H1 (cell line): ENCODE measurements at regions not wholly inside any gene's neighbourhood (a gene's known extent, or its start where the extent isn't known, plus 50 kb on each side); places are given as distances from the start of the nearest gene placed in this dataset.

ENCODE experiments used
- CTCF ChIA-PET: fragments of 300-600 bp; sonication (Branson Sonifier 250); formaldehyde crosslinking; loops from one replicate; lab custom pipeline; 2021; ENCODE audit not compliant: partially characterized antibody; lab: Charles Lee
- POLR2A ChIA-PET: fragments of 300-600 bp; sonication (Branson Sonifier 250); formaldehyde crosslinking; loops from one replicate; lab custom pipeline; 2021; ENCODE audit warnings: inconsistent platforms; ENCODE audit not compliant: partially characterized antibody; lab: Charles Lee
- DNase-seq, 2 experiments: peaks; one replicate each; pipeline versions ENCODE4 v3.0.0 to v3.0.0-alpha.2; 2010 to 2022; ENCODE audit warnings: low spot score in 2 of 2, low read depth in 1 of 2, mixed read lengths in 1 of 2
- FAIRE-seq: peaks from 2 replicates; lab custom pipeline; 2011; peaks lifted over from hg19 to GRCh38; lab: Jason Lieb, UNC
- H2AFZ ChIP-seq: 2 replicates; pipeline ENCODE4 v1.8.1; 2012; ENCODE audit warnings: low read length, inconsistent platforms
- H2AK5ac ChIP-seq: 2 replicates; pipeline ENCODE4 v1.6.1; 2013; ENCODE audit warnings: low read depth, low read length
- H2BK120ac ChIP-seq: replicated peaks from 2 replicates; pipeline ENCODE3; 2013; ENCODE audit warnings: low read depth, low read length, inconsistent platforms
- H2BK12ac ChIP-seq: 2 replicates; pipeline ENCODE4 v1.6.1; 2013; ENCODE audit warnings: low read depth, low read length
- H2BK15ac ChIP-seq: 2 replicates; pipeline ENCODE4 v1.6.1; 2013; ENCODE audit warnings: low read length
- H2BK20ac ChIP-seq: 2 replicates; pipeline ENCODE4 v1.6.1; 2013; ENCODE audit warnings: low read length
- H2BK5ac ChIP-seq: 2 replicates; pipeline ENCODE4 v1.6.1; 2013; ENCODE audit warnings: low read depth, low read length
- H3K14ac ChIP-seq: 2 replicates; pipeline ENCODE4 v1.6.1; 2013; ENCODE audit warnings: inconsistent platforms; ENCODE audit not compliant: insufficient read length
- H3K18ac ChIP-seq: 2 replicates; pipeline ENCODE4 v1.6.1; 2013; ENCODE audit warnings: low read length; ENCODE audit errors: extremely low read depth
- H3K23ac ChIP-seq: 2 replicates; pipeline ENCODE4 v1.6.1; 2013; ENCODE audit warnings: inconsistent platforms; ENCODE audit not compliant: insufficient read length
- H3K23me2 ChIP-seq: 2 replicates; pipeline ENCODE4 v1.6.1; 2013; ENCODE audit warnings: low read depth, low read length
- H3K27ac ChIP-seq: 2 replicates; pipeline ENCODE4 v1.6.1; 2011; ENCODE audit warnings: low read depth, low read length, inconsistent platforms
- H3K27me3 ChIP-seq, 4 experiments: replicated peaks in 1 of 4; 1 replicate in 1 of 4; 2 replicates in 3 of 4; pipeline versions ENCODE4 v1.6.1 to v1.8.1; 2011 to 2013; ENCODE audit warnings: low read length in 3 of 4, mild to moderate bottlenecking in 3 of 4, inconsistent platforms in 2 of 4, mixed read lengths in 2 of 4, moderate library complexity in 1 of 4; ENCODE audit not compliant: control insufficient read depth in 3 of 4, insufficient read depth in 3 of 4; ENCODE audit errors: extremely low read depth in 1 of 4
- H3K36me3 ChIP-seq, 4 experiments: 2 replicates each; pipeline versions ENCODE4 v1.6.1 to v1.8.1; 2011 to 2013; ENCODE audit warnings: mild to moderate bottlenecking in 4 of 4, low read length in 3 of 4, moderate library complexity in 2 of 4, control low read depth in 1 of 4, inconsistent platforms in 1 of 4; ENCODE audit not compliant: insufficient read depth in 4 of 4, control insufficient read depth in 2 of 4
- H3K4ac ChIP-seq: replicated peaks from 2 replicates; pipeline ENCODE3; 2013; ENCODE audit warnings: low read length, low read depth, mixed read lengths, inconsistent platforms; ENCODE audit not compliant: insufficient read length
- H3K4me1 ChIP-seq, 4 experiments: replicated peaks in 1 of 4; 1 replicate in 1 of 4; 2 replicates in 3 of 4; pipeline versions ENCODE4 v1.6.1 to v1.8.1; 2011 to 2013; ENCODE audit warnings: low read length in 3 of 4, inconsistent platforms in 2 of 4, mixed read lengths in 1 of 4; ENCODE audit not compliant: insufficient read depth in 4 of 4, control insufficient read depth in 3 of 4
- H3K4me2 ChIP-seq, 2 experiments: 2 replicates each; pipeline versions ENCODE4 v1.6.1 to v1.8.1; 2011 to 2013; ENCODE audit warnings: low read depth in 2 of 2, low read length in 2 of 2, control low read depth in 1 of 2, inconsistent platforms in 1 of 2, mild to moderate bottlenecking in 1 of 2; ENCODE audit not compliant: insufficient read depth in 1 of 2
- H3K4me3 ChIP-seq, 4 experiments: fragments of 200-600, 300-600 bp in 1 of 4; sonication (generic), shearing (Covaris generic), sonication (Bioruptor Twin) in 1 of 4; 2 replicates each; pipeline versions ENCODE4 v1.5.1 to v1.8.1; 2011 to 2016; ENCODE audit warnings: low read length in 4 of 4, low read depth in 3 of 4, control low read depth in 2 of 4, inconsistent platforms in 2 of 4, mild to moderate bottlenecking in 2 of 4, mixed read lengths in 1 of 4, moderate library complexity in 1 of 4; ENCODE audit not compliant: insufficient read depth in 2 of 4; ENCODE audit errors: extremely low read depth in 1 of 4
- H3K56ac ChIP-seq: replicated peaks from 2 replicates; pipeline ENCODE3; 2013; ENCODE audit warnings: low read depth, mild to moderate bottlenecking, mixed read lengths, low read length, inconsistent platforms; ENCODE audit not compliant: insufficient read length
- H3K79me1 ChIP-seq: 2 replicates; pipeline ENCODE4 v1.6.1; 2013; ENCODE audit warnings: low read depth, low read length, control low read depth
- H3K79me2 ChIP-seq, 2 experiments: 2 replicates each; pipeline versions ENCODE4 v1.6.1 to v1.8.1; 2012 to 2013; ENCODE audit warnings: low read length in 2 of 2, mild to moderate bottlenecking in 2 of 2, inconsistent platforms in 1 of 2; ENCODE audit not compliant: insufficient read depth in 2 of 2, control insufficient read depth in 1 of 2
- H3K9ac ChIP-seq, 4 experiments: replicated peaks in 1 of 4; 1 replicate in 1 of 4; 2 replicates in 3 of 4; pipeline versions ENCODE4 v1.6.1 to v1.8.1; 2011 to 2013; ENCODE audit warnings: low read depth in 3 of 4, low read length in 3 of 4, control low read depth in 2 of 4, mild to moderate bottlenecking in 2 of 4, moderate library complexity in 2 of 4, inconsistent platforms in 1 of 4; ENCODE audit errors: extremely low read depth in 1 of 4
- H3K9me3 ChIP-seq, 2 experiments: 2 replicates each; pipeline versions ENCODE4 v1.6.1 to v1.8.1; 2012 to 2013; ENCODE audit warnings: mild to moderate bottlenecking in 2 of 2, moderate library complexity in 2 of 2, control low read depth in 1 of 2, inconsistent platforms in 1 of 2, low read depth in 1 of 2, low read length in 1 of 2, mixed read lengths in 1 of 2; ENCODE audit not compliant: insufficient read depth in 2 of 2
- H4K20me1 ChIP-seq, 2 experiments: replicated peaks in 1 of 2; 2 replicates each; pipeline versions ENCODE3 to v1.8.1; 2011 to 2013; ENCODE audit warnings: inconsistent platforms in 2 of 2, low read length in 2 of 2, mild to moderate bottlenecking in 1 of 2; ENCODE audit not compliant: insufficient read depth in 2 of 2, control insufficient read depth in 1 of 2
- H4K5ac ChIP-seq: 2 replicates; pipeline ENCODE4 v1.6.1; 2013; ENCODE audit warnings: low read length, low read depth, mixed read lengths, inconsistent platforms; ENCODE audit not compliant: insufficient read length
- H4K8ac ChIP-seq: 2 replicates; pipeline ENCODE4 v1.8.0; 2013; ENCODE audit warnings: mild to moderate bottlenecking, moderate library complexity, low read length, inconsistent platforms; ENCODE audit not compliant: insufficient read depth; ENCODE audit errors: extremely low read depth
- H4K91ac ChIP-seq: replicated peaks from 2 replicates; pipeline ENCODE3; 2013; ENCODE audit warnings: low read length, mixed read lengths, inconsistent platforms; ENCODE audit not compliant: insufficient read length
- BACH1 ChIP-seq: IDR thresholded peaks from 2 replicates; pipeline ENCODE4 v1.6.1; 2012; ENCODE audit warnings: low read length, improper control_type of control experiment
- CHD1 ChIP-seq: IDR thresholded peaks from 2 replicates; pipeline ENCODE4 v1.6.1; 2012; ENCODE audit warnings: low read depth, low read length, improper control_type of control experiment
- GABPA ChIP-seq: IDR thresholded peaks from 2 replicates; pipeline ENCODE4 v1.6.1; 2011; ENCODE audit warnings: mild to moderate bottlenecking, low read length, moderate library complexity, borderline replicate concordance; ENCODE audit not compliant: insufficient read depth
- SIRT6 ChIP-seq: IDR thresholded peaks from one replicate; pipeline ENCODE4 v1.7.1; 2012; ENCODE audit warnings: low read length, inconsistent platforms
- TBP ChIP-seq: IDR thresholded peaks from 2 replicates; pipeline ENCODE4 v1.6.1; 2011; ENCODE audit warnings: low read depth, low read length, improper control_type of control experiment
- WGBS, 2 experiments: shearing (Covaris generic) in 1 of 2; methylation state at CpG; one replicate each; pipeline versions ENCODE4 v1.1.6 to v1.1.7; 2013 to 2015; ENCODE audit warnings: low lambda C conversion rate in 2 of 2, mixed read lengths in 2 of 2, inconsistent platforms in 1 of 2, low coverage in 1 of 2, missing lambda C conversion rate in 1 of 2; ENCODE audit not compliant: insufficient replicate concordance in 2 of 2, insufficient coverage in 1 of 2, insufficient read length in 1 of 2; ENCODE audit errors: extremely low coverage in 1 of 2, missing lambda C conversion rate in 1 of 2; 5-methylcytosine and 5-hydroxymethylcytosine counted together
- TF ChIP-seq, protein P1 (sequence below): IDR thresholded peaks from 2 replicates; pipeline ENCODE4 v1.6.1; 2011; ENCODE audit warnings: low read depth, mild to moderate bottlenecking, low read length; ENCODE audit not compliant: insufficient read depth

DNA sequence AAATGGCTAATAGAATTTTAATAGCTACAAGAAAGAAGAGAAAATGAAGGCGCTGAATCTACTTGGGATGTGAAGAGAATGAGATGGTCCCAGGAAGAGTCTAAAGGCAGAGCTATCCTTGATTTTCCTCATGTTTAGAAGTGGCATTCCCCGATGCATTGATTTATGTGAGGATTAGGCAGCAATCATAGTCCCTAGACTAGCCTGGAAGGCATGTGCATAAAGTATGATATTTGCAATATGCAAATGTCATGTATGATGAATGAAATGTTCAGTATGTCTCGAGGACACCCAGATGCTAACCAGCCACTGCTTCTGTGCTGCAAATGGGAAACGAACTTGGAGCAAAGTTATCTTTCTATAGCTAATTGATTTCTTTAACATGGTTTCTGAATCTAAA, 641.5 kb upstream of the PLXNA2 start:
- H3K56ac ChIP-seq = no peak overlapping the region
- no peaks in the 10 kb centered on the region for H3K9me3 ChIP-seq
- no peaks in the 10 kb centered on the region for H3K79me2 ChIP-seq
- no peaks in the 10 kb centered on the region for H3K4me1 ChIP-seq
- no peak overlapping the region for H3K27ac ChIP-seq
- TF ChIP-seq TBP (no peak), BACH1 (no peak), SIRT6 (no peak), GABPA (no peak), CHD1 (no peak)
- TF ChIP-seq, protein P1, sequence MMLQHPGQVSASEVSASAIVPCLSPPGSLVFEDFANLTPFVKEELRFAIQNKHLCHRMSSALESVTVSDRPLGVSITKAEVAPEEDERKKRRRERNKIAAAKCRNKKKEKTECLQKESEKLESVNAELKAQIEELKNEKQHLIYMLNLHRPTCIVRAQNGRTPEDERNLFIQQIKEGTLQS = no peak
- 94% methylated on average over 4 of the region's 4 CpGs; no CpG with 5 or more reads in 1 of the 2 experiments for WGBS, 2 experiments
- no peaks in the 10 kb centered on the region for H3K23me2 ChIP-seq
- POLR2A ChIA-PET = no interaction called here
- CTCF ChIA-PET = no interaction called here
- no peak overlapping the region for H3K23ac ChIP-seq
- H2BK5ac ChIP-seq = no peak overlapping the region
- no peak overlapping the region for H2BK120ac ChIP-seq
- H3K4me3 ChIP-seq = no peak overlapping the region
- no peak overlapping the region for H4K8ac ChIP-seq
- H2AFZ ChIP-seq = no peak overlapping the region
- peaks cover 0 to 1% (median 0%) of the 10 kb centered on the region in 4 experiments; a peak in 1 of 7 replicates for H3K27me3 ChIP-seq
- no peaks in the 10 kb centered on the region for H3K36me3 ChIP-seq
- no peak overlapping the region for H3K18ac ChIP-seq
- H3K9ac ChIP-seq = no peak overlapping the region
- H3K4ac ChIP-seq = no peak overlapping the region
- FAIRE-seq (no peak), DNase-seq (no peak)
- H2BK15ac ChIP-seq = no peak overlapping the region
- no peak overlapping the region for H4K91ac ChIP-seq
- no peaks in the 10 kb centered on the region for H4K20me1 ChIP-seq
- H3K14ac ChIP-seq = no peak overlapping the region
- no peaks in the 10 kb centered on the region for H3K79me1 ChIP-seq
- H3K4me2 ChIP-seq = no peak overlapping the region
- H2BK20ac ChIP-seq = no peak overlapping the region
- H2BK12ac ChIP-seq = no peak overlapping the region
- no peak overlapping the region for H2AK5ac ChIP-seq
- H4K5ac ChIP-seq = no peak overlapping the region
